Stomach (tissue), 4 donors: ENCODE measurements at regions not wholly inside any gene's neighbourhood (a gene's known extent, or its start where the extent isn't known, plus 50 kb on each side); places are given as distances from the start of the nearest gene placed in this dataset.

Source experiments
- POLR2A ChIP-seq, 4 donors: fragments of 450-650 bp; IDR thresholded peaks; one replicate each; pipeline ENCODE4 v1.6.1; 2016; ENCODE audit warnings: antibody characterized with exemption in 4 of 4, control low read depth in 2 of 4, mild to moderate bottlenecking in 1 of 4, moderate library complexity in 1 of 4
- TF ChIP-seq, protein P1 (sequence below), 7 experiments: fragments of 450-650 bp in 4 of 7; fragments of 200-600 bp in 3 of 7; sonication (generic) in 3 of 7; IDR thresholded peaks; one replicate each; pipeline ENCODE4 v1.5.1; 2016 to 2019; ENCODE audit warnings: antibody characterized with exemption in 7 of 7, control low read depth in 2 of 7, mild to moderate bottlenecking in 1 of 7

- TF ChIP-seq, protein P1, sequence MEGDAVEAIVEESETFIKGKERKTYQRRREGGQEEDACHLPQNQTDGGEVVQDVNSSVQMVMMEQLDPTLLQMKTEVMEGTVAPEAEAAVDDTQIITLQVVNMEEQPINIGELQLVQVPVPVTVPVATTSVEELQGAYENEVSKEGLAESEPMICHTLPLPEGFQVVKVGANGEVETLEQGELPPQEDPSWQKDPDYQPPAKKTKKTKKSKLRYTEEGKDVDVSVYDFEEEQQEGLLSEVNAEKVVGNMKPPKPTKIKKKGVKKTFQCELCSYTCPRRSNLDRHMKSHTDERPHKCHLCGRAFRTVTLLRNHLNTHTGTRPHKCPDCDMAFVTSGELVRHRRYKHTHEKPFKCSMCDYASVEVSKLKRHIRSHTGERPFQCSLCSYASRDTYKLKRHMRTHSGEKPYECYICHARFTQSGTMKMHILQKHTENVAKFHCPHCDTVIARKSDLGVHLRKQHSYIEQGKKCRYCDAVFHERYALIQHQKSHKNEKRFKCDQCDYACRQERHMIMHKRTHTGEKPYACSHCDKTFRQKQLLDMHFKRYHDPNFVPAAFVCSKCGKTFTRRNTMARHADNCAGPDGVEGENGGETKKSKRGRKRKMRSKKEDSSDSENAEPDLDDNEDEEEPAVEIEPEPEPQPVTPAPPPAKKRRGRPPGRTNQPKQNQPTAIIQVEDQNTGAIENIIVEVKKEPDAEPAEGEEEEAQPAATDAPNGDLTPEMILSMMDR (IDR thresholded peaks at IDR 0.05), result no peak
- no peak for TF ChIP-seq POLR2A (IDR thresholded peaks at IDR 0.05)
These were observed 80.9 kb upstream of the F13A1 start for GRCh38 chr6:6401401-6401800.
